Transverse colon (tissue), 3 donors: ENCODE measurements at regions not wholly inside any gene's neighbourhood (a gene's known extent, or its start where the extent isn't known, plus 50 kb on each side); places are given as distances from the start of the nearest gene placed in this dataset.

ENCODE experiments used
- CTCF ChIP-seq, 5 experiments: fragments of 200-600 bp in 3 of 5; fragments of 450-650 bp in 2 of 5; sonication (generic) in 3 of 5; IDR thresholded peaks; 1 replicate in 2 of 5; 2 replicates in 3 of 5; pipeline ENCODE4 v1.5.1; 2016 to 2017; ENCODE audit warnings: antibody characterized with exemption in 5 of 5, inconsistent platforms in 3 of 5, mild to moderate bottlenecking in 2 of 5, moderate library complexity in 1 of 5
- EP300 ChIP-seq: sonication (generic); formaldehyde crosslinking; IDR thresholded peaks from one replicate; pipeline ENCODE4 v1.6.1; 2017; ENCODE audit warnings: antibody characterized with exemption, low read depth

- TF ChIP-seq CTCF (IDR thresholded peaks at IDR 0.05) (no peak), EP300 (no peak)
These were observed 54.4 kb upstream of the PNRC1 start for GRCh38 chr6:89026151-89026550.
